IMR-90 (cell line): ENCODE measurements at regions not wholly inside any gene's neighbourhood (a gene's known extent, or its start where the extent isn't known, plus 50 kb on each side); places are given as distances from the start of the nearest gene placed in this dataset.

ENCODE experiments used
- BHLHE40 ChIP-seq: fragments of 150-350 bp; IDR thresholded peaks from 2 replicates; pipeline ENCODE4 v1.6.1; 2016; ENCODE audit warnings: mild to moderate bottlenecking, low read depth, low read length
- CEBPB ChIP-seq: IDR thresholded peaks from 2 replicates; pipeline ENCODE4 v1.6.1; 2012; ENCODE audit warnings: low read depth, low read length, improper control_type of control experiment
- CHD1 ChIP-seq: IDR thresholded peaks from 2 replicates; pipeline ENCODE4 v1.6.1; 2012; ENCODE audit warnings: low read depth, low read length, improper control_type of control experiment
- FOS ChIP-seq: fragments of 150-350 bp; IDR thresholded peaks from 2 replicates; pipeline ENCODE4 v1.6.1; 2016; ENCODE audit warnings: low read depth, low read length
- MAZ ChIP-seq: IDR thresholded peaks from 2 replicates; pipeline ENCODE4 v1.6.1; 2012; ENCODE audit warnings: low read depth, mild to moderate bottlenecking, low read length, improper control_type of control experiment, moderate library complexity, borderline replicate concordance
- MXI1 ChIP-seq: IDR thresholded peaks from 2 replicates; pipeline ENCODE4 v1.6.1; 2012; ENCODE audit warnings: low read depth, mild to moderate bottlenecking, low read length, moderate library complexity, borderline replicate concordance
- NFE2L2 ChIP-seq: fragments of 150-350 bp; IDR thresholded peaks from 2 replicates; pipeline ENCODE4 v1.6.1; 2016; ENCODE audit warnings: low read depth, mild to moderate bottlenecking, low read length
- POLR2A ChIP-seq: IDR thresholded peaks from 2 replicates; pipeline ENCODE4 v1.6.1; 2012; ENCODE audit warnings: mild to moderate bottlenecking, low read depth, low read length
- RAD21 ChIP-seq: IDR thresholded peaks from 2 replicates; pipeline ENCODE4 v1.6.1; 2012; ENCODE audit warnings: low read length, improper control_type of control experiment
- RCOR1 ChIP-seq: IDR thresholded peaks from 2 replicates; pipeline ENCODE4 v1.6.1; 2012; ENCODE audit warnings: mild to moderate bottlenecking, low read length, improper control_type of control experiment; ENCODE audit not compliant: insufficient replicate concordance
- RFX5 ChIP-seq: IDR thresholded peaks from 2 replicates; pipeline ENCODE4 v1.8.0; 2012; ENCODE audit warnings: low read depth, mild to moderate bottlenecking, low read length, moderate library complexity
- SMC3 ChIP-seq: fragments of 150-350 bp; IDR thresholded peaks from 2 replicates; pipeline ENCODE4 v1.6.1; 2016; ENCODE audit warnings: low read depth, mild to moderate bottlenecking, antibody characterized with exemption, low read length, moderate library complexity
- USF2 ChIP-seq: fragments of 150-350 bp; IDR thresholded peaks from 2 replicates; pipeline ENCODE4 v1.6.1; 2017; ENCODE audit warnings: mild to moderate bottlenecking, antibody characterized with exemption, low read length, low read depth
- TF ChIP-seq, protein P1 (sequence below): conservative IDR thresholded peaks from 2 replicates; pipeline ENCODE4 v1.5.1; 2012; ENCODE audit warnings: mild to moderate bottlenecking, low read depth, low read length, improper control_type of control experiment

DNA sequence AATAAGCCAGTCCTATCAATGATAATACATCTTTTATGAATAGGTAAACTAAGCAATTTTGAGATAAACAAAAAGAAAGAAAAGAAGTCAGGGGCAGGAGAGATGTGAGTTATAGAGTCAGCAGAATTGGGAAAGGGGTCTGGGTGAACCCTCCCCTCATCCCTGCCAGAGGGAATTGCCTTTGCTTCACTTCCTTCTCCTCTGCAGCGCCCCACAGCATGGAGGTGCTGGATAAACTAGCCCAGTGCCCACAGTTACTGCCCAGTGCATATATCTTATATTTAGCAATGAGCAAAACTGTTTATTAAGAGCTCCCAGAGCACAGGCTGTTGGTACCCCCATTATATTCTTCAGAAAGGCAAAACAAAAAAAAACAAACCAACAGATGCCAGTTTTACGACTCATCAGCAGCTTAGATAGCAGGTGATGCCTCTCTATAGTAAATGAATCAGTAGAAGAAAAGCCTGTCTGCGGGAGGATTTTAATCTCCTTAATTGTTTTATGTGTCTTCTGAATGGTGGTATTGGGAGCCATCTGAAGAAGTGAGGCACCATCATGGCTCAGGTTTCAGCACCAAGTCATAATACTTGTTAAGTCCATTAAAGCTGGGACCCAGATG is 419.2 kb downstream of the EPM2A start:
- TF ChIP-seq, protein P1, sequence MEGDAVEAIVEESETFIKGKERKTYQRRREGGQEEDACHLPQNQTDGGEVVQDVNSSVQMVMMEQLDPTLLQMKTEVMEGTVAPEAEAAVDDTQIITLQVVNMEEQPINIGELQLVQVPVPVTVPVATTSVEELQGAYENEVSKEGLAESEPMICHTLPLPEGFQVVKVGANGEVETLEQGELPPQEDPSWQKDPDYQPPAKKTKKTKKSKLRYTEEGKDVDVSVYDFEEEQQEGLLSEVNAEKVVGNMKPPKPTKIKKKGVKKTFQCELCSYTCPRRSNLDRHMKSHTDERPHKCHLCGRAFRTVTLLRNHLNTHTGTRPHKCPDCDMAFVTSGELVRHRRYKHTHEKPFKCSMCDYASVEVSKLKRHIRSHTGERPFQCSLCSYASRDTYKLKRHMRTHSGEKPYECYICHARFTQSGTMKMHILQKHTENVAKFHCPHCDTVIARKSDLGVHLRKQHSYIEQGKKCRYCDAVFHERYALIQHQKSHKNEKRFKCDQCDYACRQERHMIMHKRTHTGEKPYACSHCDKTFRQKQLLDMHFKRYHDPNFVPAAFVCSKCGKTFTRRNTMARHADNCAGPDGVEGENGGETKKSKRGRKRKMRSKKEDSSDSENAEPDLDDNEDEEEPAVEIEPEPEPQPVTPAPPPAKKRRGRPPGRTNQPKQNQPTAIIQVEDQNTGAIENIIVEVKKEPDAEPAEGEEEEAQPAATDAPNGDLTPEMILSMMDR, result no peak
- TF ChIP-seq CHD1 (no peak), POLR2A (no peak), SMC3 (no peak), MXI1 (no peak), BHLHE40 (no peak), RFX5 (no peak), NFE2L2 (no peak), RAD21 (no peak), CEBPB (no peak), RCOR1 (no peak), FOS (no peak), USF2 (no peak), MAZ (no peak)
